ENCODE measurements at regions not wholly inside any gene's neighbourhood (a gene's known extent, or its start where the extent isn't known, plus 50 kb on each side); places are given as distances from the start of the nearest gene placed in this dataset.
"Not testable (repeated sequence)": the region's sequence is repeated elsewhere in the genome, so short reads cannot be mapped to it uniquely, and the experiment has no call there.

GRCh38 chr20:22689266-22689665 is 104.9 kb upstream of the FOXA2 start:
- Histone ChIP-seq H3K36me3 (ENCODE audit: control insufficient read depth, insufficient read depth, low read length) (no peaks in the 10 kb centered on the region), H3K4me3 (ENCODE audit: low read depth, low read length) (no peak overlapping the region), H3K79me2 (no peaks in the 10 kb centered on the region), H3K4me1 (no peaks in the 10 kb centered on the region), H3K9me3 (ENCODE audit: control insufficient read depth, low read length) (no peaks in the 10 kb centered on the region), H2AFZ (no peak overlapping the region), H3K27me3 (ENCODE audit: control insufficient read depth, insufficient read depth, low read length) (no peaks in the 10 kb centered on the region), H3K4me2 (ENCODE audit: low read length) (no peak overlapping the region), H3K27ac (no peak overlapping the region), H3K9ac (no peak overlapping the region)
- TF ChIP-seq CTCF (IDR thresholded peaks at IDR 0.05) = no peak

GRCh38 chr20:22690000-22690399 is 105.6 kb upstream of the FOXA2 start:
- Histone ChIP-seq H3K27ac (no peak overlapping the region), H3K4me1 (no peaks in the 10 kb centered on the region), H3K9me3 (ENCODE audit: control insufficient read depth, low read length) (no peaks in the 10 kb centered on the region), H3K9ac (no peak overlapping the region), H2AFZ (no peak overlapping the region), H3K4me2 (ENCODE audit: low read length) (no peak overlapping the region), H3K27me3 (ENCODE audit: control insufficient read depth, insufficient read depth, low read length) (no peaks in the 10 kb centered on the region), H3K79me2 (no peaks in the 10 kb centered on the region), H3K36me3 (ENCODE audit: control insufficient read depth, insufficient read depth, low read length) (no peaks in the 10 kb centered on the region), H3K4me3 (ENCODE audit: low read depth, low read length) (no peak overlapping the region)
- no peak for TF ChIP-seq CTCF (IDR thresholded peaks at IDR 0.05)

GRCh38 chr20:22690616-22691179 is 106.3 kb upstream of the FOXA2 start:
- Histone ChIP-seq H3K79me2 (no peaks in the 10 kb centered on the region), H3K27me3 (ENCODE audit: control insufficient read depth, insufficient read depth, low read length) (no peaks in the 10 kb centered on the region), H3K4me1 (no peaks in the 10 kb centered on the region), H3K36me3 (ENCODE audit: control insufficient read depth, insufficient read depth, low read length) (no peaks in the 10 kb centered on the region), H3K27ac (no peak overlapping the region), H3K9me3 (ENCODE audit: control insufficient read depth, low read length) (no peaks in the 10 kb centered on the region), H3K4me2 (ENCODE audit: low read length) (no peak overlapping the region), H2AFZ (no peak overlapping the region), H3K9ac (no peak overlapping the region), H3K4me3 (ENCODE audit: low read depth, low read length) (no peak overlapping the region)
- no peak for TF ChIP-seq CTCF (IDR thresholded peaks at IDR 0.05)

GRCh38 chr20:22691369-22692118 is 107.2 kb upstream of the FOXA2 start:
- Histone ChIP-seq H3K9me3 (ENCODE audit: control insufficient read depth, low read length) (no peaks in the 10 kb centered on the region), H3K27ac (peak overlapping the region; percentile 27), H3K79me2 (no peaks in the 10 kb centered on the region), H3K4me1 (no peaks in the 10 kb centered on the region), H3K4me2 (ENCODE audit: low read length) (peak overlapping the region; percentile 31), H3K36me3 (ENCODE audit: control insufficient read depth, insufficient read depth, low read length) (no peaks in the 10 kb centered on the region), H3K27me3 (ENCODE audit: control insufficient read depth, insufficient read depth, low read length) (no peaks in the 10 kb centered on the region), H3K9ac (no peak overlapping the region), H3K4me3 (ENCODE audit: low read depth, low read length) (no peak overlapping the region), H2AFZ (peak overlapping the region; percentile 84)
- TF ChIP-seq CTCF (IDR thresholded peaks at IDR 0.05) = peak; percentile 93

GRCh38 chr20:22692119-22692475 is 107.7 kb upstream of the FOXA2 start:
- TF ChIP-seq CTCF (IDR thresholded peaks at IDR 0.05) = no peak
- no peaks in the 10 kb centered on the region for H3K9me3 ChIP-seq (ENCODE audit: control insufficient read depth, low read length)
- peak overlapping the region; percentile 31 for H3K4me2 ChIP-seq (ENCODE audit: low read length)
- H3K27me3 ChIP-seq (ENCODE audit: control insufficient read depth, insufficient read depth, low read length) = no peaks in the 10 kb centered on the region
- H3K4me3 ChIP-seq (ENCODE audit: low read depth, low read length) = no peak overlapping the region
- no peaks in the 10 kb centered on the region for H3K79me2 ChIP-seq
- H3K36me3 ChIP-seq (ENCODE audit: control insufficient read depth, insufficient read depth, low read length) = no peaks in the 10 kb centered on the region
- no peak overlapping the region for H3K9ac ChIP-seq
- no peaks in the 10 kb centered on the region for H3K4me1 ChIP-seq
- peak overlapping the region; percentile 84 for H2AFZ ChIP-seq
- peak overlapping the region; percentile 27 for H3K27ac ChIP-seq

GRCh38 chr20:22692620-22693019 is 108.2 kb upstream of the FOXA2 start:
- H3K9ac ChIP-seq; H3K9me3 ChIP-seq (ENCODE audit: control insufficient read depth, low read length); H2AFZ ChIP-seq; H3K4me3 ChIP-seq (ENCODE audit: low read depth, low read length); H3K27ac ChIP-seq; H3K4me1 ChIP-seq; H3K4me2 ChIP-seq (ENCODE audit: low read length); H3K79me2 ChIP-seq; H3K36me3 ChIP-seq (ENCODE audit: control insufficient read depth, insufficient read depth, low read length); H3K27me3 ChIP-seq (ENCODE audit: control insufficient read depth, insufficient read depth, low read length): not testable (repeated sequence)
